ENCODE measurements at regions not wholly inside any gene's neighbourhood (a gene's known extent, or its start where the extent isn't known, plus 50 kb on each side); places are given as distances from the start of the nearest gene placed in this dataset.

DNA sequence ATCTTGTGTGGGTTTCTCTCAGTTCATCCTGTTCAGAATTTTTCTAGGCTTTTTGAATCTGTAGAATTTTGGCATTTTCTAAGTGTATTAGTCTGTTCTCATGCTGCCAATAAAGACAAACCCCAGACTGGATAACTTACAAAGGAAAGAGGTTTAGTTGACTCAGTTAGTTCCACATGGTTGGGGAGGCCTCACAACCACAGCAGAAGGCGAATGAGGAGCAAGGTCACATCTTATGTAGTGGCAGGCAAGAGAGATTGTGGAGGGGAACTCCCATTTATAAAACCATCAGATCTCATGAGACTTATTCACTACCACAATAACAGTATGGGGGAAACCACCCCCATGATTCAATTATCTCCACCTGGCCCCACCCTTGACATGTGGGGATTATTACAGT, 199.2 kb downstream of the ST6GAL2 start:
- DNase-seq (ENCODE audit: low spot score), result no peak
- TF ChIP-seq, protein P1, sequence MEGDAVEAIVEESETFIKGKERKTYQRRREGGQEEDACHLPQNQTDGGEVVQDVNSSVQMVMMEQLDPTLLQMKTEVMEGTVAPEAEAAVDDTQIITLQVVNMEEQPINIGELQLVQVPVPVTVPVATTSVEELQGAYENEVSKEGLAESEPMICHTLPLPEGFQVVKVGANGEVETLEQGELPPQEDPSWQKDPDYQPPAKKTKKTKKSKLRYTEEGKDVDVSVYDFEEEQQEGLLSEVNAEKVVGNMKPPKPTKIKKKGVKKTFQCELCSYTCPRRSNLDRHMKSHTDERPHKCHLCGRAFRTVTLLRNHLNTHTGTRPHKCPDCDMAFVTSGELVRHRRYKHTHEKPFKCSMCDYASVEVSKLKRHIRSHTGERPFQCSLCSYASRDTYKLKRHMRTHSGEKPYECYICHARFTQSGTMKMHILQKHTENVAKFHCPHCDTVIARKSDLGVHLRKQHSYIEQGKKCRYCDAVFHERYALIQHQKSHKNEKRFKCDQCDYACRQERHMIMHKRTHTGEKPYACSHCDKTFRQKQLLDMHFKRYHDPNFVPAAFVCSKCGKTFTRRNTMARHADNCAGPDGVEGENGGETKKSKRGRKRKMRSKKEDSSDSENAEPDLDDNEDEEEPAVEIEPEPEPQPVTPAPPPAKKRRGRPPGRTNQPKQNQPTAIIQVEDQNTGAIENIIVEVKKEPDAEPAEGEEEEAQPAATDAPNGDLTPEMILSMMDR (IDR thresholded peaks at IDR 0.05; ENCODE audit: extremely low read depth, missing control alignments), result no peak

DNA sequence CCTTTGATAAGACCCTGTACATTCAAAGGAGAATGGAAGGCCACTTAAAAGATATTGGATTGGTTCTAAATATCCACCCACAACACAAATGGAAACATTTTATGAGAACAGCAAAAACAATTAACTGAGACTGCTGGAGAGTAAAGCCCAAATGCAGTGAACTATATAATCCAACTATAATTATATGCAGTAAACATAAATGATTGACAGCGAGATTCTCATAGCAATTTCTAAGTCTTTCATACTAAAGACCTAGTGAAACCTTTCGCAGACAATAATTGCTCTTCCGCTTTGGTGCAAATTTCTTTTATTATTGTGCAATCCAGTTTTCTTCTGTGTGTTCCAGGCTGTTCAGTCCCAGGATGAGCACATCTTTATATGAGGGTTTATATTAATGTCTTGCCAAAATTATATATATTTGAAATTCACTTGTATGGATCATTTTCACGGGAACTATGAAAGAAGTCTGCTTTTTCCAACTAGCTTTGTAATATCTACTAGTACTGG, 190.9 kb downstream of the ST6GAL2 start:
- DNase-seq (ENCODE audit: low spot score), result no peak
- TF ChIP-seq, protein P1 (IDR thresholded peaks at IDR 0.05; ENCODE audit: extremely low read depth, missing control alignments), result no peak

DNA sequence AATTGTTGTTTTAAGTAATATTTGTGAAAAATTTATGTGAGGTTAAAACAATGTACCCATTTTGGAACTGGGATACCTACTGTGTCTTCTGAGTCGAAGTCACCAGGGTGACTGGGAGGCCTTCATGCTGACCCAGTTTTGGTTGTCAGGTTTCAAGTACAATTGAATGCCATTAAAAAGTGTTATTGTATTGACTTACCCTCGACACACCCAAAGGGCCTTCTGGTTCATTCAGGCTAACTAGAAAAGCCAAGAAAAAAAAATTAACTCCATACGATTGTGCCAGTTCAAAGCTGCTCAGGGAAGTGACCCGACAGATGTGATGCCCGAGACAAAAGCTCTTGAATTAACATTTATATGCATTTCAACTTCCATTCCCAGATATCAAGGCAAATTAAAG, 190.0 kb downstream of the ST6GAL2 start:
- DNase-seq (ENCODE audit: low spot score), result no peak
- TF ChIP-seq, protein P1 (IDR thresholded peaks at IDR 0.05; ENCODE audit: extremely low read depth, missing control alignments), result no peak

DNA sequence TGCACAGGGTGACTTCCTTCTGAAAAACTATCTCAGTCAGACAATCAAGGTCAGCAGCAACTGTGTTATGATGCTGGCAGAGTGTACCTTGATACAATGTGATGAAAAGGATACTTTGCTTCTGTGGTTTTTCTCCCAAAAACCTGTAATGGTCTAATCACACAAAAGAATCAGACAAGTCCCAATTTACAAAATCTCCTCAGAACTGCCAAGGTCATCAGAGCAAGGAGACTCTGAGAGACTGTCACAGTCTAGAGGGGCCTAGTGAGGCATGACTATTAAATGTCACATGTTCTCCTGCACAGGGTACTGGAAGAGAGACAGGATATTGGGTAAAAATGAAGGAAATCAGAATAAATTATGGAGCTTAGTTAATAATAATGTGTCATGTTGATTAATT, 185.4 kb downstream of the ST6GAL2 start:
- TF ChIP-seq, protein P1 (IDR thresholded peaks at IDR 0.05; ENCODE audit: extremely low read depth, missing control alignments), result no peak
- no peak for DNase-seq (ENCODE audit: low spot score)

DNA sequence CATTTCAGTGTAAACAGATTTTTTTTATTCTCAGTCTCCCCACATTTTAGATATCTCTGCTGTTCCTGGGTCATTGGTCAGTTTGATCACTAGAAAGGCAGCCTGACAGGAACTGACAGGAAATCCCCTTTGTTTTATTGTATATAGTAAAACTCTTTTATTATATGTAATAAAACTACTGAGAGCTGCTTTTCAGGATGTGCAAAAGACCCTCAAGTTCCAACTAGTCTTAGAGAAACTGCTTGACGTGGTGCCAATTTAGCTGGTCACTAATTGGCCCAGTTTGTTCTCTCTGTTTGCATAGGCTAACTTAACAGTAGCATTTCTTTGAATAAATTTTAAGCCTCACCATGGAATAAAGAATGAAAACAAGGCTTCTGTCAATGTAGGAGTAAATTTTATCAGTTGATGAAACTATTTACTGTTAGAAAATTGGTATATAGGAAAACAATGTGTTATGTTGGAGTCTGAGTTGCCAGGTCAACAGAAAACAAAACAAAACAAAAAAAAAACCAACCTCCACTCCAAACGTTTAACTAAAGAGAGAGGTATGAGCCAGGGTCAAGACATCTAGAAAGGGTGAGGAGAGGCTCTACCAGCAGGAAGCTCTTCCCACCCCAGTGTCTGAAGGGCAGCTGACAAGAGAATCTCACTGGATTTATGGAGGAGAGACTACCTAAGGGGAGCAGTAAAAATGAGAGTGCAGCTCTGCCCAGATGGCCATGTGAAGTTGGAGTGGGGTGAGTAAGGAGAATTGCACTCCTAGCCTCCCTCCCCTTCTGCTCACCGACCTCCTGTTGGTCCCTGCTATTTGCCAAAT, 184.6 kb downstream of the ST6GAL2 start:
- TF ChIP-seq, protein P1 (IDR thresholded peaks at IDR 0.05; ENCODE audit: extremely low read depth, missing control alignments), result no peak
- no peak for DNase-seq (ENCODE audit: low spot score)

DNA sequence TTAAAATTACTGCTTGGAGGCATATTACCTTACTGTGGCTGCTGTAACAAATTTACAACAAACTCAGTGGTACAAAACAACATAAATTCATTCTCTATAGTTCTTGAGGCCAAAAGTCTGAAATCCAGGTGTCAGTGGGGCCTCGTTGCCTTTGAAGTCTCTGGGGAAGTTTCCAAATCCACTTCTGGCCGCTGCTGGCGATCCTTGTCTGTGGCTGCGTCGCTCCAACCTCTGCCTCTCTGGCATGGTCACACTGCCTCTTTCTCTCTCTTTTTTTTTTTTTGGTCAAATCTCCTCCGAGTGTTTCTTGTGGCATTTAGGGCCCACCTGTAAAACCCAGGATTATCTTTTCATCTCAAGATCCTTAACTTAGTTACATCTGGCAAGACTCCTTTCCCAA, 182.8 kb downstream of the ST6GAL2 start:
- DNase-seq (ENCODE audit: low spot score), result no peak
- TF ChIP-seq, protein P1 (IDR thresholded peaks at IDR 0.05; ENCODE audit: extremely low read depth, missing control alignments), result no peak

DNA sequence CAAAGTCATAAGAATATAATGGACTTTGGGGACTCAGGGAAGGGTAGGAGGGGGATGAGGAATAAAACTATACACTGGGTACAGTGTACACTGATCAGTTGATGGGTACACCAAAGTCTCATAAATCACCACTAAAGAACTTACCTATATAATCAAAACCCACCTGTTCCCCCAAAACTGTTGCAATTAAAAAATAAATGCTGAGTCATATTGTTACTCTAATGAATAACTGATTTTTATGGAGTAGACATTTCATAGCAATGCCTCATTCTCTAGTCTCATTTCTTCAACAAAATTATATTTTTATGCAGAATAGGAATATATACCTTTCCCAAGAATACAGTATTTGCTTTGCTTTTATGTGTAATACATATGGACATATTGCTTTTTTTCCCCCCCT, 181.2 kb downstream of the ST6GAL2 start:
- DNase-seq (ENCODE audit: low spot score), result no peak
- TF ChIP-seq, protein P1 (IDR thresholded peaks at IDR 0.05; ENCODE audit: extremely low read depth, missing control alignments), result no peak
